Vagina (tissue), 2 donors: ENCODE measurements at regions not wholly inside any gene's neighbourhood (a gene's known extent, or its start where the extent isn't known, plus 50 kb on each side); places are given as distances from the start of the nearest gene placed in this dataset.
A peak's percentile ranks its signal among the peaks of the same experiment; 100 is the strongest.

Experiments used
- CTCF ChIP-seq, 3 experiments: fragments of 450-650 bp in 2 of 3; fragments of 200-600 bp in 1 of 3; sonication (generic) in 1 of 3; IDR thresholded peaks; one replicate each; pipeline ENCODE4 v1.5.1; 2017 to 2019; ENCODE audit warnings: antibody characterized with exemption in 3 of 3, mild to moderate bottlenecking in 2 of 3, moderate library complexity in 2 of 3
- POLR2A ChIP-seq, 2 donors: fragments of 450-650 bp; IDR thresholded peaks; one replicate each; pipeline ENCODE4 v1.6.1; 2017; ENCODE audit warnings: antibody characterized with exemption in 2 of 2, mild to moderate bottlenecking in 2 of 2, moderate library complexity in 2 of 2
- POLR2AphosphoS5 ChIP-seq, 2 donors: sonication (generic); formaldehyde crosslinking; IDR thresholded peaks; one replicate each; pipeline ENCODE4 v1.9.0; 2017; ENCODE audit warnings: antibody characterized with exemption in 2 of 2, mild to moderate bottlenecking in 2 of 2, low read depth in 1 of 2; ENCODE audit not compliant: insufficient read depth in 1 of 2

DNA sequence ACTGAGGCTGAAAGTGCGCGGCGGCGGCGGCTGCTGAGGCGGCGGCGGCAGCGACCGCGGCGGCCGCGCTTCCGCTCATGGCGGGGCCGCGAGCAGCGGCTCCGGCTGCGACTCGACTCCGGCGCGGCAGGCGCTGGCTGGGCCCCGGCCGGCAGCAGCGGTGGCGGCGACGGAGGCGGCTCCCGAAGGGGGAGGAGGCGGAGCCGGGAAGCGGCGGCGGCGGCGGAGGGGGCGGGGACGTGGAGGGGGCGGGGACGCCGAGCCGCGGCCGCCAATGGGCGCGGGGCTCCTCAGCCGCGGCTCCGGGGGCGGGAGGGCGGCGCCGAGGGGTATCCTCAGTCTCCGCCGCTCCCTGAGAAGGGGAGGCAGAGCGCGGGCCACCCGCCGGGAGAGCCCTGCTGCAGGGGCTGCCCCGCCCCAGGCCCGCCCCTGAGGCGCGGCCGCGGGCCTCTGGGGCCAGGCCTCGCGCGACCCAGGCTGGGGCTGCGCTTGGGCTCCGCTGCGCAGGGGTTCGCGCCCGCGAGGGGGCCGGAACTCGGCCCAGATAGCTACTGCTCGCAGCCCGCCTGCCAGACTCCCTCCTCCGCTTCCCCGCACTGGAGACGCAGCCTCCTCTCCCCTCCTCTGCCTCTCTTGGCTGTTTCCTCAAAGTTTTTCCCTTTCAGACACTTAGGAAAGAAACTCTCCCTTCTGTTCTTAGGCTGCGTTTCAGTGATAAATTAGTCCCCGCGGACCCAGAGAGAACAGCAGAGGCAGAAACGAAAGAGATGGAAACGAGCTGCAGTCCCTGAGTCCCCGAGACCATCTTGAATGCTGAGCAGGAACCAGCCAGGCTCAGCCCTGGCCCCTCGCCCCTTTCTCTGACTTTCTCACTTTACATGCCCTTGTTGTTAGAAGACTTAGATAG is 85.0 kb upstream of the MELK start:
- peak in 1 of 3 experiments; percentile 10 for TF ChIP-seq CTCF (IDR thresholded peaks at IDR 0.05)
- TF ChIP-seq POLR2A (IDR thresholded peaks at IDR 0.05) = peak in 1 of 2 donors; percentile 83
- peak in 1 of 2 donors; percentile 76 for TF ChIP-seq POLR2AphosphoS5 (IDR thresholded peaks at IDR 0.05; ENCODE audit: insufficient read depth in 1 of 2, low read depth in 1 of 2)
